ENCODE measurements at regions not wholly inside any gene's neighbourhood (a gene's known extent, or its start where the extent isn't known, plus 50 kb on each side); places are given as distances from the start of the nearest gene placed in this dataset.

GRCh38 chr10:8437896-8438295, 383.4 kb downstream of the GATA3 start:
- no peak for DNase-seq

GRCh38 chr10:8438603-8439002, 384.1 kb downstream of the GATA3 start:
- DNase-seq, result no peak

GRCh38 chr10:8439040-8439439, 384.6 kb downstream of the GATA3 start:
- DNase-seq, result no peak

GRCh38 chr10:8444630-8445029, 390.1 kb downstream of the GATA3 start:
- peak; percentile 56 for DNase-seq

GRCh38 chr10:8445353-8445752, 390.9 kb downstream of the GATA3 start:
- DNase-seq, result no peak

GRCh38 chr10:8449909-8450308, 395.4 kb downstream of the GATA3 start:
- DNase-seq, result no peak

GRCh38 chr10:8453587-8453986, 399.1 kb downstream of the GATA3 start:
- no peak for DNase-seq

- DNase-seq, result no peak
Observed at GRCh38 chr10:8454357-8454756, 399.9 kb downstream of the GATA3 start.

GRCh38 chr10:8455181-8455580, 400.7 kb downstream of the GATA3 start:
- no peak for DNase-seq

- DNase-seq, result no peak
Observed at GRCh38 chr10:8456386-8456785, 401.9 kb downstream of the GATA3 start.

- no peak for DNase-seq
Observed at GRCh38 chr10:8460626-8461025, 406.1 kb downstream of the GATA3 start.

GRCh38 chr10:8462565-8462964, 408.1 kb downstream of the GATA3 start:
- DNase-seq, result no peak

- DNase-seq, result no peak
Observed at GRCh38 chr10:8463853-8464252, 409.4 kb downstream of the GATA3 start.

GRCh38 chr10:8468477-8468876, 414.0 kb downstream of the GATA3 start:
- DNase-seq, result no peak

- DNase-seq, result no peak
Observed at GRCh38 chr10:8473205-8473604, 418.7 kb downstream of the GATA3 start.

GRCh38 chr10:8477300-8477699, 422.8 kb downstream of the GATA3 start:
- no peak for DNase-seq

- DNase-seq, result no peak
Observed at GRCh38 chr10:8481718-8482504, 427.4 kb downstream of the GATA3 start.

- no peak for DNase-seq
Observed at GRCh38 chr10:8485032-8485431, 430.5 kb downstream of the GATA3 start.

- DNase-seq, result no peak
Observed at GRCh38 chr10:8487346-8487745, 432.9 kb downstream of the GATA3 start.

GRCh38 chr10:8489232-8489631, 434.7 kb downstream of the GATA3 start:
- no peak for DNase-seq

- no peak for DNase-seq
Observed at GRCh38 chr10:8489823-8490222, 435.3 kb downstream of the GATA3 start.

- DNase-seq, result no peak
Observed at GRCh38 chr10:8498290-8498689, 443.8 kb downstream of the GATA3 start.

- no peak for DNase-seq
Observed at GRCh38 chr10:8498881-8499280, 444.4 kb downstream of the GATA3 start.

- no peak for DNase-seq
Observed at GRCh38 chr10:8499312-8499711, 444.8 kb downstream of the GATA3 start.

- DNase-seq, result no peak
Observed at GRCh38 chr10:8499752-8500390, 445.4 kb downstream of the GATA3 start.
